WTC11 (cell line): ENCODE measurements at regions not wholly inside any gene's neighbourhood (a gene's known extent, or its start where the extent isn't known, plus 50 kb on each side); places are given as distances from the start of the nearest gene placed in this dataset.

Experiments
- ATF6 ChIP-seq: sonication (generic); formaldehyde crosslinking; IDR thresholded peaks from 2 replicates; pipeline ENCODE4 v1.8.1; 2023; ENCODE audit warnings: mild to moderate bottlenecking, missing genetic modification reagents
- CREM ChIP-seq: sonication (generic); formaldehyde crosslinking; IDR thresholded peaks from 2 replicates; pipeline ENCODE4 v1.8.1; 2022; ENCODE audit warnings: mild to moderate bottlenecking, missing genetic modification reagents, moderate library complexity
- GABPB1 ChIP-seq: sonication (generic); formaldehyde crosslinking; IDR thresholded peaks from 2 replicates; pipeline ENCODE4 v1.8.1; 2023; ENCODE audit warnings: mild to moderate bottlenecking, missing genetic modification reagents
- JUN ChIP-seq: sonication (generic); formaldehyde crosslinking; IDR thresholded peaks from 2 replicates; pipeline ENCODE4 v1.8.0; 2023; ENCODE audit warnings: mild to moderate bottlenecking, missing genetic modification reagents
- ZNF671 ChIP-seq: fragments of 250-450 bp; sonication (Bioruptor Pico); IDR thresholded peaks from 2 replicates; pipeline ENCODE4 v1.8.0; 2021; ENCODE audit warnings: mild to moderate bottlenecking
- TF ChIP-seq, protein P1 (sequence below): fragments of 200-600 bp; IDR thresholded peaks from 2 replicates; pipeline ENCODE4 v1.8.0; 2022; ENCODE audit warnings: antibody characterized with exemption
- TF ChIP-seq, protein P2 (sequence below): sonication (generic); formaldehyde crosslinking; IDR thresholded peaks from 2 replicates; pipeline ENCODE4 v1.8.0; 2022; ENCODE audit warnings: mild to moderate bottlenecking, missing genetic modification reagents
- TF ChIP-seq, protein P3 (sequence below): sonication (generic); formaldehyde crosslinking; IDR thresholded peaks from 2 replicates; pipeline ENCODE4 v1.8.0; 2022; ENCODE audit warnings: mild to moderate bottlenecking, missing genetic modification reagents

GRCh38 chr12:38507839-38508238, 191.3 kb downstream of the ALG10B start:
- TF ChIP-seq, protein P1, sequence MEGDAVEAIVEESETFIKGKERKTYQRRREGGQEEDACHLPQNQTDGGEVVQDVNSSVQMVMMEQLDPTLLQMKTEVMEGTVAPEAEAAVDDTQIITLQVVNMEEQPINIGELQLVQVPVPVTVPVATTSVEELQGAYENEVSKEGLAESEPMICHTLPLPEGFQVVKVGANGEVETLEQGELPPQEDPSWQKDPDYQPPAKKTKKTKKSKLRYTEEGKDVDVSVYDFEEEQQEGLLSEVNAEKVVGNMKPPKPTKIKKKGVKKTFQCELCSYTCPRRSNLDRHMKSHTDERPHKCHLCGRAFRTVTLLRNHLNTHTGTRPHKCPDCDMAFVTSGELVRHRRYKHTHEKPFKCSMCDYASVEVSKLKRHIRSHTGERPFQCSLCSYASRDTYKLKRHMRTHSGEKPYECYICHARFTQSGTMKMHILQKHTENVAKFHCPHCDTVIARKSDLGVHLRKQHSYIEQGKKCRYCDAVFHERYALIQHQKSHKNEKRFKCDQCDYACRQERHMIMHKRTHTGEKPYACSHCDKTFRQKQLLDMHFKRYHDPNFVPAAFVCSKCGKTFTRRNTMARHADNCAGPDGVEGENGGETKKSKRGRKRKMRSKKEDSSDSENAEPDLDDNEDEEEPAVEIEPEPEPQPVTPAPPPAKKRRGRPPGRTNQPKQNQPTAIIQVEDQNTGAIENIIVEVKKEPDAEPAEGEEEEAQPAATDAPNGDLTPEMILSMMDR, result no peak
- TF ChIP-seq JUN (no peak), ATF6 (CRISPR knock-in tag) (no peak), CREM (CRISPR knock-in tag) (no peak), ZNF671 (no peak), GABPB1 (CRISPR knock-in tag) (no peak)
- TF ChIP-seq, protein P2, sequence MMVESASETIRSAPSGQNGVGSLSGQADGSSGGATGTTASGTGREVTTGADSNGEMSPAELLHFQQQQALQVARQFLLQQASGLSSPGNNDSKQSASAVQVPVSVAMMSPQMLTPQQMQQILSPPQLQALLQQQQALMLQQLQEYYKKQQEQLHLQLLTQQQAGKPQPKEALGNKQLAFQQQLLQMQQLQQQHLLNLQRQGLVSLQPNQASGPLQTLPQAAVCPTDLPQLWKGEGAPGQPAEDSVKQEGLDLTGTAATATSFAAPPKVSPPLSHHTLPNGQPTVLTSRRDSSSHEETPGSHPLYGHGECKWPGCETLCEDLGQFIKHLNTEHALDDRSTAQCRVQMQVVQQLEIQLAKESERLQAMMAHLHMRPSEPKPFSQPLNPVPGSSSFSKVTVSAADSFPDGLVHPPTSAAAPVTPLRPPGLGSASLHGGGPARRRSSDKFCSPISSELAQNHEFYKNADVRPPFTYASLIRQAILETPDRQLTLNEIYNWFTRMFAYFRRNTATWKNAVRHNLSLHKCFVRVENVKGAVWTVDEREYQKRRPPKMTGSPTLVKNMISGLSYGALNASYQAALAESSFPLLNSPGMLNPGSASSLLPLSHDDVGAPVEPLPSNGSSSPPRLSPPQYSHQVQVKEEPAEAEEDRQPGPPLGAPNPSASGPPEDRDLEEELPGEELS (CRISPR knock-in tag), result no peak
- TF ChIP-seq, protein P3, sequence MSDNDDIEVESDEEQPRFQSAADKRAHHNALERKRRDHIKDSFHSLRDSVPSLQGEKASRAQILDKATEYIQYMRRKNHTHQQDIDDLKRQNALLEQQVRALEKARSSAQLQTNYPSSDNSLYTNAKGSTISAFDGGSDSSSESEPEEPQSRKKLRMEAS (CRISPR knock-in tag), result no peak
